OCI-M2 (cell line): ENCODE measurements at regions not wholly inside any gene's neighbourhood (a gene's known extent, or its start where the extent isn't known, plus 50 kb on each side); places are given as distances from the start of the nearest gene placed in this dataset.

Experiments used
- DNase-seq: peaks from one replicate; lab custom pipeline; 2025; ENCODE audit not compliant: unreplicated experiment; lab: John Stamatoyannopoulos, UW

DNA sequence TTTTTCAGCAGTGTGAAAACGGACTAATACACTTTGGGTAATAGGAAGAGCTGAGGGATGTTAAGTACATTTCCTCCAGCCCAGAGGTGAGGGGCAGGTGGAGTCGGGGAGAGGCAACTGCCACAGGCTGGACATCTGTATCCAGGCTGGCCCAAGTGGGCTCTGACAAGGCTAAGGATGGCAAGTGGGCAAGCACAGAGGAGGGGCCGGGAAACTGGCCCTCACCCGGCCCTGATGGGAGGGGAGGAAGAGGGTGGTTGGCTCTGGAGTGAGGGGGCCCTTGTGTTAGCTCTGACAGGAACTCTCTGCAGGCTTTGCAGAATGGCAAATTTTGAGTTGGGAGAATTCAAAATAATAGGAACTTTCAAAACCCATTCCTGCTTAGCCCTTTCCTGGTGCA lies 251.0 kb upstream of the TNRC6C start:
- DNase-seq, result no peak

DNA sequence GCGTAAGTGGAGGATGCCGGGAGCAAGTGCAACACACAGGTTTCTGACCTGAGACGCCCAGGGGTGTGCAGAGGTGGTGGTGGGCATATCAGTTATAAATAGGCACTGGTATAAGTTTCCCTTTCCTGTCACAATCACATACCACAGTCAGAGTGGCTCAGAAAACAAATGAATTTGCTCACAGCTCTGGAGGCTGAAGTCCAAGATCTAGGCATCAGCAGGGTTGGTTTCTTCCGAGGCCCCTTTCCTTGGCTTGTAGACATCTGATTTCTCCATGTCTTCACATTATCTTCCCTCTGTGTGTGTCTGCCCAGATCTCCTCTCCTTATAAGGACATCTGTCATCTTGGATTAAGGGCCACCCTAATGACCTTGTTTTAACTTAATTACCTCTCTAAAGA lies 250.5 kb upstream of the TNRC6C start:
- no peak for DNase-seq

- DNase-seq, result no peak
Measured at GRCh38 chr17:77708936-77709335, 249.6 kb upstream of the TNRC6C start.

DNA sequence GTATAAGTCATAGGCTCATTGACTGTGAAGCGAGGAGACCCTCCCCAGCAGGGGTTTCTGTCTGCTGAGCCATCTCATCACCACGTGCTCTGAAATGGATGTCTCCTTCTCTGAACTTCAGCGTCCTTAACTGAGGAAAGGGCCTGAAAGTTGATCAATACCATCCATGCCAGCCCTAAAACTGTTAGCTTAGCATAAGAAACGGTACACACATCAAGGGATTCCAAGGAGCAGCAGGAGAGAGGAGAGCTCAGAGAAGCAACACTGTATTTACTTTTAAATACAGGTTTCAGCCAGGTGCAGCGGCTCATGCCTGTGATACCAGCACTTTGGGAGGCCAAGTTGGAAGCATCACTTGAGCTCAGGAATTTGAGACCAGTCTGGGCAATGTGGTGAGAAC lies 248.9 kb upstream of the TNRC6C start:
- no peak for DNase-seq

GRCh38 chr17:77712578-77712977 lies 245.9 kb upstream of the TNRC6C start:
- no peak for DNase-seq

DNA sequence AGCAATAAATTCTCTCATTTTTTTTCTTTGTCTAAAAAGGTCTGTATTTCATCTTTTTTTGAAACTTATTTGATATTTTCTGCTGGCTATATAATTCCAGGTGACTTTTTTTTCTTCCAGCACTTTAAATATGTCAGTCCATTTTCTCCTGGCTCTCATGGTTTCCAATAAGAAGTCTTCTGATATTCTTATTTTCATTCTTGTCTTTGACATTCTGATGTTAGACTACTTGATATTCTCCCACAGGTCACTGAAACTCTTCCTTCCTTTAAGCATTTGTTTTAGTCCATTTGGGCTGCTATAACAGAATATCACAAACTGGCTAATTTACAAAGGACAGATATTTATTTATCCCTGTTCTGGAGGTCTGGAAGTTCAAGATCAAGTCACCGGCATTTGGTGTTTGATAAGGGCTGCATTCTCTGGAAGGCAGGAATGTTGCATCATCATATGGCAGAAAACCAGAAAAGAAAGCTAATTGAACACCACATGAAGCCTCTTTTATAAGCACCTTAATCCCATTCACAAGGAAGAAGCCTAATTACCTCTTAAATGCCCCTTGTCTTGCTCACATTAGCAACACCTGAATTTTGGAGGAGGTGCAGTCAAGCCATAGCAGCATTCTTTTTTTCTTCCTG lies 242.1 kb upstream of the TNRC6C start:
- no peak for DNase-seq

DNA sequence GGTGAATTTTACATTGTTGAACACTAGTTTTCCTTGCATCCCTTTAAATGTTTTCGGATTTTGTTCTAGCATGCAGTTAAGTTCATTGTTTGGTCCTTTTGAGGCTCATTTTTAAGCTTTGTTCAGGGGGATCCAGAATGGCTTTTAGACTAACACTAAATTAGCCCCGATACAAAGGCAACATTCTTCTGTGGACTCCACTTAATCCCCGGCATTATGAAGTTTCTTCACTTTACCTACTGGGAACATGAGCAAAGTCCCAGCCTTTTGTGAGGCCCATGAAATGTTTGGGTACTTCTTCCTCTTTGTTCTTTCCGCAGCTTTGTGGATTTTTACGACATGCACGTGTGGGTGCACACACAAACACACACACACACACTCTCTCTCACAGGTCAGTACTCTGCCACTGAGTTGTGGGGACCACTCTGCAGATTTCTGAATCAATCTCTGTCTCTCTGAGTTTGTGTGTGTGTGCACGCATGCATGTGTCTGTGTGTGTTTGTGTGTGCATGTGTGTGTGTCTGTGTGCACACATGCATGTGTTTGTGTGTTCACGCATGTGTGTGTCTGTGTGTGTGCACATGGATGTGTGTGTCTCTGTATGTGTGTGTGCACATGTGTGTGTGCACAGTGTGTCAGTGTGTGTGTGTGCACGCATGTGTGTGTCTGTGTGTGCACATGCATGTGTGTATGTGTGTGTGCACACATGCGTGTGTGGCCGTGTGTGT lies 240.4 kb upstream of the TNRC6C start:
- DNase-seq, result no peak

GRCh38 chr17:77718669-77718961 lies 239.9 kb upstream of the TNRC6C start:
- no peak for DNase-seq

DNA sequence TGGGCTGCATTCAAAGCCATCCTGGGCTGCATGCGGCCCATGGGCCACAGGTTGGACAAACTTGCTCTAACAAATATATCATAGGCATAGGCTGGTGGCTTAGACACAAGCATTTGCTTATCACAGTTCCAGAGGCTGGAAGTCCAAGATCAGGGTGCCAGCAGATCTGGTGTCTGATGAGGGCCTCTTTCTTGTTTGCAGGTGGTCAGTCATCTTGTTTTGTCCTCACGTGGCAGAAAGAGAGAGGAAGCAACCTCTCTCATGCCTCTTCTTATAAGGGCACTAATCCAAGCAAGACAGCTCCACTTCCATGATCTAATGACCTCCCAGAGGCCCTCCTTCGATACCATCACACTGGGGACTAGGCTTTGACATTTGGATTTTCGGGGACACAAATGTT lies 238.7 kb upstream of the TNRC6C start:
- no peak for DNase-seq

DNA sequence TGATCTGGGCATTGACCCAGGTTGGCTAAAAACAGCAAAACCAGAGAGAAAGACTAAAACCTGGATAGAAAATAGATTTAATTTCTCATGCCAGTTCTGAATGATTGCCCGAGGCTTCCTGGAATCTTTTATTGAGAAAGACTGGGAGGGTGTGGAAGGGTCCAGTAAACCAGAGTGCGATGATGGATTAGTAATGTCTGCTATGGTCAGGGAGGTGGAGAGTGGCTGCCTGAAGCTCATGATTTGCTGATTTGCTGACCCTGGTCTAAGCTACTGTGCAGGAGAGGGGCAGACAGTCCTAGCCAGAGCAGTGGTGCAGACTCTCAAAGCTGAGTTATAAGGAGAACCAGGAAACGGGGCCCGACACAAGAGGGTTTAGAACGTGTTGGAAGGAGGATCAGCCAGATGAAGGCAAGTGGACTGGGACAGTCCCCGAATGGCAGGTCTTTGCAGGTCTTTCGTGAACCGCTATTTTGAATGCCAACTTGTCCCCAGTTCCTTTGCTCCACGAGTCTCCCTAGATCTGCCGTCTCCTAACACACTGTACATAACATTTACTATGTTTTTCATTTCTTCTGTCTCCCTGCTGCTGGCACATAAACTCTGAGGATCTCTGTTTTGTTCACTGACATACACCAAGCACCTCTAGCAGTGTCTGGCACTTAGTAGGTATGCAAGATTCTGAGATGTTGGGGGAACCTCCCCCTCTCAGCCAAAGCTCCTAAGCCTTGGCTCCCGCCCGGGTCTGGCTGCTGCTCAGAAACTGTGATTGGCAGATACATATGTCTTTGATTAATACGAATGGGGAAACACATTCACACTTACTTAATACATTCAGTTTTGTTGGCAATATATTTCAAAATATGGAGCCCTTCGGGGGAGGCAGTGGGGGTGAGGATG lies 237.3 kb upstream of the TNRC6C start:
- no peak for DNase-seq

- no peak for DNase-seq
Measured at GRCh38 chr17:77721846-77722160, 236.7 kb upstream of the TNRC6C start.

GRCh38 chr17:77722366-77722765 lies 236.1 kb upstream of the TNRC6C start:
- no peak for DNase-seq

GRCh38 chr17:77723071-77723908 lies 235.2 kb upstream of the TNRC6C start:
- DNase-seq, result no peak

DNA sequence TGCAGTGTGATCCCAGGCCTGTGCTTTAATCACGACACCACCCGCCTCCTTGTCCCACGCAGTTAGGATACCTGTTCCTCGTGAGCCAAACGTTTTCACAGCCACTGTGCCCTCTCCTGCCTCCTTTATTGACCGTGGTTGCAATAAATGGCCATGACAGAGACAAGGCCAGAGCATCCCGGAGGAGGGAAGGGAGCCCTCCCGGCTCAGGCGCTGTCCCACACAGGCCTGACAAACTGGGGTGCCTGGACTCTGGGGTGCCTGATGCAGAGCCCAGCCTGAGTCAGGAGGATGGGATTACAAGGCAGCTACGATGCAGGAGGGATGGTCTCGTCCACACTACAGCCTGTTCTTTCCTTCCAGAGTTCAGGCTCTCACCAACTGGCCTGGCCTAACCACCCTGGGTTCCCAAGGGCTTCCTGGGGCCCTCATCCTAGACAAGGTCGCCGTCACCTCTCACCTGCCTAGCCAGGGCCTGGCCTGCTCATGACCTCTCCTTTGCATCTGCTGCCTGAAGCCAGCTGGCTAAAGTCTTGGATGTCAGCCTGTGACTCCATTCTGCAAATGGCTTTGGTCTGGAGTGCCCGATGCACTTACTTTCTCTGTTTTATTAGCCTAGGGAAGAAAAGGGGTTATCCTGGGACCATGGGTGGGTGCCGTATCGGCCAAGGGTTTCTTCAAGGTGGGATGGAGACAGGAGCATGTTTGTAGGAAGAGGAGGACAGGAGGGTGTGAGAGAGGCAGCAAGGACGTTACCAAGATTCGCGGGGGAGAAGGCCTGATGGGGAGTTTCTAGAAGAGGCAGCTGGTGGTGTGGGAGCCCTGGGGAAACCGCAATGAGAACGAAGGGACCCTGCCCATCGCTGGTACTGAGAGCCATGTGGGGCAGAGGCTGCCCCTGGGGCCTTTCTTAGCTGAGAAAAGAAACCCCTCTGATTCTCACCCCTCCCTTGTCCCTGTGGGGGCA lies 234.3 kb upstream of the TNRC6C start:
- DNase-seq, result no peak

DNA sequence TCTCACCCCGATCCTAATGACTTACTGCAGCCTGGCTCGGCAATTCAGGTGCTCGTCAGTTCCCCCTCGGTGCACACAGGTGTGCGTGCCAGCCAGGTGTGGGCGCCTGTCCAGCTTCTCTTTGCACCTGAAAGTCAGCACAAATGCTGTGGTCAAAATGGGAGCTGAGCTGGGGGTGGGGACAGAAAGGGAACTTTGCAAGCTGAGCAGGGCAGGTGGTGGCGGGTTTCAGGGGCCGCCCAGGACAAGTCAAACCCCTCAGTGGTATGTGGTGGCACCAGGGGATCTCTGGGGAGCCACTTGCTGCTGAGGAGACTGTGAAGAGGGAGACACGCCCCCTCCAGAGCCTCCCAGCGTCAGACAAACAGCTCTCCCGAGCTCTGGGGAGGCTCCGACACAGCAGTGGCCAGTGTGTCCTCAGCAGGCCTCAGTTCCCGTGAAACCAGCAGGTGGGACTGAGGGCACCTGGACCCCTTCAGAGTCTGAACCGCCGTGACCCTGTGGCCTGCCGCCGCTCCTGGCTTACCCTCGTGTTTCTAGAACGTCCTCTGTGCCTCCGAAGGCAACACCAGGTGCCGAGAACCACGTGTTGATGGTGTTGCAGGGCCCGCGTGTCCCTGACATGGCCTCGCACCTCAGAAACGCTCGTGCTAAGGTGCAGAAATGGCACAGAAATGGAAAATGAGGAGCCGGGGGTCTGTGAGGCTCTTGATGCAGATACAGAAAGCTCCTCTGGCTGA lies 233.5 kb upstream of the TNRC6C start:
- DNase-seq, result no peak

DNA sequence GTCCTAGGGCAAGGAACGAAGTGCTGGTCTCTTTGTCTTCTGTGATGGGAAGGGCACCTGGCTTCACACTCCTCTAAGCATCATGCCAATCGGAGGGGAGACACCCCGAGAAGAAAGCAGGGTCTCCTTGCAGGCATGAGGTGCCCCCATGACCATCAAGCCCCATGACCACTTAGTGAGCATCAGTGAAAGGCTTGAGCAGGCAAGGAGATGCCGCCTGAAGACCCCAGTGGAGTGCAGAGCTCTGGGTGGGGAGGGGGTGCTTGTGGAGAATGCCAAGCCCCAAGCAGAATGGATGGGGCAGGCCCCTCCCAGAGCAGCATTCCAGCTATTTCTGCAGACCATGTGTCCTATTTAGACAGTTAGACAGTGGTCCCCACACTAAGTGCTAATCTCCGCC lies 232.7 kb upstream of the TNRC6C start:
- no peak for DNase-seq

GRCh38 chr17:77726549-77727006 lies 231.9 kb upstream of the TNRC6C start:
- DNase-seq, result no peak

- DNase-seq, result no peak
Measured at GRCh38 chr17:77727037-77727615, 231.4 kb upstream of the TNRC6C start.

GRCh38 chr17:77728474-77728795 lies 230.1 kb upstream of the TNRC6C start:
- DNase-seq, result no peak
